Gastroesophageal sphincter (tissue), 3 donors: ENCODE measurements at regions not wholly inside any gene's neighbourhood (a gene's known extent, or its start where the extent isn't known, plus 50 kb on each side); places are given as distances from the start of the nearest gene placed in this dataset.

Experiments used
- CTCF ChIP-seq, 4 experiments: fragments of 200-600 bp in 2 of 4; fragments of 450-650 bp in 2 of 4; sonication (generic) in 1 of 4; IDR thresholded peaks; one replicate each; pipeline ENCODE4 v1.5.1; 2017 to 2019; ENCODE audit warnings: antibody characterized with exemption in 4 of 4, mild to moderate bottlenecking in 2 of 4, moderate library complexity in 2 of 4
- EP300 ChIP-seq: sonication (generic); formaldehyde crosslinking; IDR thresholded peaks from one replicate; pipeline ENCODE4 v1.6.1; 2017; ENCODE audit warnings: antibody characterized with exemption, mild to moderate bottlenecking
- POLR2A ChIP-seq, 2 donors: fragments of 450-650 bp; IDR thresholded peaks; one replicate each; pipeline ENCODE4 v1.6.1; 2017; ENCODE audit warnings: antibody characterized with exemption in 2 of 2, mild to moderate bottlenecking in 2 of 2, moderate library complexity in 1 of 2
- POLR2AphosphoS5 ChIP-seq: sonication (generic); formaldehyde crosslinking; IDR thresholded peaks from one replicate; pipeline ENCODE4 v1.6.1; 2017; ENCODE audit warnings: antibody characterized with exemption

GRCh38 chr5:166163996-166164610, 2127.3 kb upstream of the WWC1 start:
- TF ChIP-seq CTCF (IDR thresholded peaks at IDR 0.05) (no peak), POLR2A (IDR thresholded peaks at IDR 0.05) (no peak), POLR2AphosphoS5 (no peak), EP300 (no peak)
